ENCODE measurements at regions not wholly inside any gene's neighbourhood (a gene's known extent, or its start where the extent isn't known, plus 50 kb on each side); places are given as distances from the start of the nearest gene placed in this dataset.
A peak's percentile ranks its signal among the peaks of the same experiment; 100 is the strongest.

DNA sequence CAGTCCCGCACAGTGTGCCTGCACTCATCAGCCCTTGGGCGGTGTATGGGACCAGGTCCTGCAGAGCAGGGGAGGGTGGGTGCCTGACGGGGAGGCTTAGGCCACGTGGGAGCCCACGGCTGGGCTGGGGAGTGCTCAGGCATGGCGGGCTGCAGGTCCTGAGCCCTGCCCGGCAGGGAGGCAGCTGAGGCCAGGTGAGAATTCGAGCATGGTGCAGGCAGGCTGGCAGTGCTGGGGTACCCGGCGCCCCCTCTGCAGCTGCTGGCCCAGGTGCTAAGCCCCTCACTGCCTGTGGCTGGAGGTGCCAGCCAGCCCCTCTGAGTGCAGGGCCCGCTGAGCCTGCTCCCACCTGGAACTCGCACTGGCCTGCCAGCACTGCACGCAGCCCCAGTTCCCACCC, 630.9 kb upstream of the PCDH20 start:
- Histone ChIP-seq H3K4me3 (no peak overlapping the region), H3K9me3 (no peaks in the 10 kb centered on the region), H3K27ac (no peak overlapping the region), H3K36me3 (no peaks in the 10 kb centered on the region), H3K4me1 (no peaks in the 10 kb centered on the region), H3K27me3 (no peaks in the 10 kb centered on the region)
- 84 to 85% methylated on average over 10 to 13 of the region's 13 CpGs for WGBS, 2 donors
- ATAC-seq = no peak
- FAIRE-seq = no peak
- intact Hi-C loops (cut with DNase I) = no loop called here
- DNase-seq = peak in 1 of 6 donors; percentile 57
- no peak for TF ChIP-seq CTCF (IDR thresholded peaks at IDR 0.05)

- no peak overlapping the region for H3K27ac ChIP-seq
- H3K27me3 ChIP-seq = no peaks in the 10 kb centered on the region
- intact Hi-C loops (cut with DNase I) = no loop called here
- DNase-seq (no peak), ATAC-seq (no peak), FAIRE-seq (no peak)
- 73 to 77% methylated on average over 3 of the region's 3 CpGs for WGBS, 2 donors
- H3K4me1 ChIP-seq = no peaks in the 10 kb centered on the region
- no peaks in the 10 kb centered on the region for H3K9me3 ChIP-seq
- TF ChIP-seq CTCF (IDR thresholded peaks at IDR 0.05) = no peak
- no peaks in the 10 kb centered on the region for H3K36me3 ChIP-seq
- H3K4me3 ChIP-seq = no peak overlapping the region
Measured at GRCh38 chr13:62043600-62043999, 628.0 kb upstream of the PCDH20 start.

- Histone ChIP-seq H3K9me3 (no peaks in the 10 kb centered on the region), H3K27ac (no peak overlapping the region), H3K4me3 (no peak overlapping the region), H3K36me3 (no peaks in the 10 kb centered on the region), H3K4me1 (no peaks in the 10 kb centered on the region), H3K27me3 (no peaks in the 10 kb centered on the region)
- FAIRE-seq (no peak), DNase-seq (no peak), ATAC-seq (no peak)
- WGBS, 2 donors = 44 to 60% methylated on average over 2 of the region's 2 CpGs
- no peak for TF ChIP-seq CTCF (IDR thresholded peaks at IDR 0.05)
- intact Hi-C loops (cut with DNase I) = no loop called here
Measured at GRCh38 chr13:62040806-62041205, 625.2 kb upstream of the PCDH20 start.

GRCh38 chr13:62040078-62040477, 624.4 kb upstream of the PCDH20 start:
- H3K27me3 ChIP-seq = no peaks in the 10 kb centered on the region
- DNase-seq (no peak), FAIRE-seq (no peak), ATAC-seq (no peak)
- intact Hi-C loops (cut with DNase I) = no loop called here
- no peak for TF ChIP-seq CTCF (IDR thresholded peaks at IDR 0.05)
- no peak overlapping the region for H3K27ac ChIP-seq
- no peaks in the 10 kb centered on the region for H3K4me1 ChIP-seq
- H3K4me3 ChIP-seq = no peak overlapping the region
- H3K36me3 ChIP-seq = no peaks in the 10 kb centered on the region
- no peaks in the 10 kb centered on the region for H3K9me3 ChIP-seq
- WGBS, 2 donors = 50 to 70% methylated on average over 3 of the region's 3 CpGs

- no peaks in the 10 kb centered on the region for H3K36me3 ChIP-seq
- no peaks in the 10 kb centered on the region for H3K9me3 ChIP-seq
- H3K27me3 ChIP-seq = no peaks in the 10 kb centered on the region
- TF ChIP-seq CTCF (IDR thresholded peaks at IDR 0.05) = no peak
- no peaks in the 10 kb centered on the region for H3K4me1 ChIP-seq
- WGBS, 2 donors = 45 to 55% methylated on average over 1 of the region's 1 CpG
- ATAC-seq = no peak
- intact Hi-C loops (cut with DNase I) = no loop called here
- no peak for FAIRE-seq
- H3K27ac ChIP-seq = no peak overlapping the region
- no peak overlapping the region for H3K4me3 ChIP-seq
- DNase-seq = no peak
Measured at GRCh38 chr13:62038214-62038613, 622.6 kb upstream of the PCDH20 start.

All from pancreas (tissue), 10 donors.